GM18873 (cell line): ENCODE measurements at regions not wholly inside any gene's neighbourhood (a gene's known extent, or its start where the extent isn't known, plus 50 kb on each side); places are given as distances from the start of the nearest gene placed in this dataset.

ENCODE experiments used
- ATAC-seq: cut with Tn5 transposase; IDR thresholded peaks from one replicate; pipeline ENCODE4 v1.9.1; 2021; ENCODE audit warnings: mild to moderate bottlenecking, moderate library complexity, moderate number of reproducible peaks; ENCODE audit not compliant: unreplicated experiment, low FRiP score

GRCh38 chr5:7190712-7191250, 205.2 kb upstream of the ADCY2 start:
- ATAC-seq, result no peak

- no peak for ATAC-seq
These were observed 203.9 kb upstream of the ADCY2 start for GRCh38 chr5:7192016-7192415.

- ATAC-seq, result no peak
These were observed 193.1 kb upstream of the ADCY2 start for GRCh38 chr5:7202846-7203245.

GRCh38 chr5:7207979-7208378, 188.0 kb upstream of the ADCY2 start:
- no peak for ATAC-seq

GRCh38 chr5:7208938-7209337, 187.0 kb upstream of the ADCY2 start:
- no peak for ATAC-seq

- ATAC-seq, result no peak
These were observed 186.3 kb upstream of the ADCY2 start for GRCh38 chr5:7209658-7210057.

- no peak for ATAC-seq
These were observed 185.4 kb upstream of the ADCY2 start for GRCh38 chr5:7210549-7210948.

- ATAC-seq, result no peak
These were observed 182.4 kb upstream of the ADCY2 start for GRCh38 chr5:7213525-7213924.

GRCh38 chr5:7214906-7215416, 181.0 kb upstream of the ADCY2 start:
- ATAC-seq, result no peak

- no peak for ATAC-seq
These were observed 177.8 kb upstream of the ADCY2 start for GRCh38 chr5:7218141-7218540.

- no peak for ATAC-seq
These were observed 175.8 kb upstream of the ADCY2 start for GRCh38 chr5:7220156-7220555.

- ATAC-seq, result no peak
These were observed 174.9 kb upstream of the ADCY2 start for GRCh38 chr5:7221041-7221440.

GRCh38 chr5:7225826-7226225, 170.1 kb upstream of the ADCY2 start:
- ATAC-seq, result no peak

- ATAC-seq, result no peak
These were observed 153.7 kb upstream of the ADCY2 start for GRCh38 chr5:7242118-7242710.

GRCh38 chr5:7244208-7244607, 151.7 kb upstream of the ADCY2 start:
- no peak for ATAC-seq

GRCh38 chr5:7245121-7245651, 150.8 kb upstream of the ADCY2 start:
- no peak for ATAC-seq

GRCh38 chr5:7246287-7246686, 149.7 kb upstream of the ADCY2 start:
- ATAC-seq, result no peak

- no peak for ATAC-seq
These were observed 145.9 kb upstream of the ADCY2 start for GRCh38 chr5:7250004-7250403.

- ATAC-seq, result no peak
These were observed 145.3 kb upstream of the ADCY2 start for GRCh38 chr5:7250611-7251010.

- no peak for ATAC-seq
These were observed 144.8 kb upstream of the ADCY2 start for GRCh38 chr5:7251132-7251531.

GRCh38 chr5:7261049-7261448, 134.9 kb upstream of the ADCY2 start:
- no peak for ATAC-seq

- no peak for ATAC-seq
These were observed 134.0 kb upstream of the ADCY2 start for GRCh38 chr5:7261900-7262299.
